GM12873 (cell line): ENCODE measurements at regions not wholly inside any gene's neighbourhood (a gene's known extent, or its start where the extent isn't known, plus 50 kb on each side); places are given as distances from the start of the nearest gene placed in this dataset.

Source experiments
- TF ChIP-seq, protein P1 (sequence below): IDR thresholded peaks from 2 replicates; pipeline ENCODE4 v1.5.1; 2012; ENCODE audit warnings: low read depth, mild to moderate bottlenecking, moderate library complexity, low read length, control low read depth; ENCODE audit not compliant: insufficient read depth; ENCODE audit errors: missing control alignments

DNA sequence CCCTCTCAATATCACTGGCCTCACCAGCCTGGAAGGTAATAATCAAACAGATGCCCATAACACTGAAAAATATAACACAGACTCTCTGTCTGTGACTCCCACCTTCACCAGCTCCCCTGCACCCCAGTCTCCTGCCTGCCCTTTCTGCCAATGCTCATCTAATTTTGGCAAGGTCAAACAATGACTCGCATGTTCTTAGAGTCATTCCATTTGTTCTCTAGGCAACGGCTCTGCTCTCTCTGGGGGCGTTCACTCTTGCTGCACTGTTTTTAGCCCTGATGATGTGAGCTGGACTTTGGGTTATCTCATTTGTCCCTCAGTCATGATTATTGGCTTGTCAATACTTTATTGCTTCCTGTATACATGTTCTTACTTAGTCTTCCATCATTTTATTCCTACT is 691.8 kb downstream of the FLRT2 start:
- TF ChIP-seq, protein P1, sequence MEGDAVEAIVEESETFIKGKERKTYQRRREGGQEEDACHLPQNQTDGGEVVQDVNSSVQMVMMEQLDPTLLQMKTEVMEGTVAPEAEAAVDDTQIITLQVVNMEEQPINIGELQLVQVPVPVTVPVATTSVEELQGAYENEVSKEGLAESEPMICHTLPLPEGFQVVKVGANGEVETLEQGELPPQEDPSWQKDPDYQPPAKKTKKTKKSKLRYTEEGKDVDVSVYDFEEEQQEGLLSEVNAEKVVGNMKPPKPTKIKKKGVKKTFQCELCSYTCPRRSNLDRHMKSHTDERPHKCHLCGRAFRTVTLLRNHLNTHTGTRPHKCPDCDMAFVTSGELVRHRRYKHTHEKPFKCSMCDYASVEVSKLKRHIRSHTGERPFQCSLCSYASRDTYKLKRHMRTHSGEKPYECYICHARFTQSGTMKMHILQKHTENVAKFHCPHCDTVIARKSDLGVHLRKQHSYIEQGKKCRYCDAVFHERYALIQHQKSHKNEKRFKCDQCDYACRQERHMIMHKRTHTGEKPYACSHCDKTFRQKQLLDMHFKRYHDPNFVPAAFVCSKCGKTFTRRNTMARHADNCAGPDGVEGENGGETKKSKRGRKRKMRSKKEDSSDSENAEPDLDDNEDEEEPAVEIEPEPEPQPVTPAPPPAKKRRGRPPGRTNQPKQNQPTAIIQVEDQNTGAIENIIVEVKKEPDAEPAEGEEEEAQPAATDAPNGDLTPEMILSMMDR = no peak

DNA sequence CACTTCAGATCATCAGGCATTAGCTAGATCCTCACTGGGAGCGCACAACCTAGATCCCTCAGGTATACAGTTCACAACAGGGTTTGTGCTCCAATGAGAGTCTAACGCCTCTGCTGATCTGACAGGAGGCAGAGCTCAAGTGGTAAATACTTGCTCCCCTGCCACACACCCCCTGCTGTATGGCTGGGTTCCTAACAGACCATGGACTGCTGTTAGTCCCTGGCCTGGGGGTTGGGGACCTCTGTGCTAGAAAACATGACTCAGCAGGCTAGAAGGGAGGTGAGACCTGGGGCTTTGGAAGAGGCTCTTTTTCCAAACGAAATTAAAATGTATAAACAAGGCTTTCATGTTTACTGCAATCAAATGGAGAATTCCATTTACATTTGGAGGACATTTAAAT is 691.1 kb downstream of the FLRT2 start:
- TF ChIP-seq, protein P1 = no peak

DNA sequence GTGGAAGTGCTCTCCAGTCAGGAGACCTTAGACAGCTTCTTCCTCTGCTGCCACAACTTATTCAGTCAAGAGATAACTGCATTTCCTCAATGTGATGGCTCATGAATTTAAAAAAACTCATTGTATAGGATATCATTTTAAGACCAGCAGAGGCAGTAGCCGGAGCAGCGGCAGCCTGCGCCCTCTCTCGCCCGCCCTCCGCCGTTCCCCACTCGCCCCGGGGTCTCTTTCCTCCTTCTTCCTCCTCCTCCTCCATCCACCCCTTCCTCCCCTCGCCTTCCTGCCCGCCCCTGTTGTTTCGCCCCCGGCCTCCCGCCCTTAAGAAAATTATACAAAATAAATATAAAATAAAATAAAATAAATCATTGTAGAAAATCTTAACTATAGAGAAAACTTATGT is 687.6 kb downstream of the FLRT2 start:
- TF ChIP-seq, protein P1 = no peak

DNA sequence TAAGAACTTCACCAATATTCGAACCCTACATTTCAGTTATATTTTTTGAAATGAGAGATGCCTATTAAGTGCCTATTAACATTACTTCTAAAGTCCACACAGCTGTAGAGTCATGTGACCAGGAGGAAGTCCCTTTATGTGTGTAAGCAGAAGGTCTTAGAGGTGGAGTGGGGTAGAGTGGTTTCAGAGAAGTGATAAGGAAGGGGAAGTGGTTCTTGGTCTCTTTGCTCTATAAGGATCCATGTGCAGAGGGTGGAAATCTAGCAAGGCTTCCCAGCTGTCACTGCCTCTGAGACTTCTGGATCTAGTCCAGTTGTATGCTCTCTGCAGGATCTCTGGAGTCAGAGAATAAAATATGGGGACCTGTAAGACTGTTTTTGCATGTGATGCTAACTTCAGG is 673.9 kb downstream of the FLRT2 start:
- TF ChIP-seq, protein P1 = no peak

DNA sequence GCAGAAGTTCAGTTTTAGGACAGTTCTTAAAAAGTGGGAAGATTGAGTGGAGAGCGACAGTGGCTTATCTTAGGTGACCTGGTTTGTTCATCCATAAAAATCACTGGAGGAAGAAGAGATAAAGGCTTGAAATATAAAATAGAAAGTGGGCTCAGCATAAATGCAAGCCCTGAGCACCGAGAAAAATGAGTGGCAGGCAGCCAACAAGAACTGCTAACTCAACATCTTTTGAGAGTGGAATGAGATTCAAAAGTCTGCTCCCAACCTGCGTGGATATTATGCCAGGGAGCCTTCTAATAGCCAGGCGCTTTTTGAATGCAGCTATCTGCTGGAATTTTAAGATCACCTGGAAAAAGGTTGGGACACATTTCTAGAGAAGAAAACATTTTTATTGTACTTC is 666.5 kb downstream of the FLRT2 start:
- TF ChIP-seq, protein P1 = no peak

DNA sequence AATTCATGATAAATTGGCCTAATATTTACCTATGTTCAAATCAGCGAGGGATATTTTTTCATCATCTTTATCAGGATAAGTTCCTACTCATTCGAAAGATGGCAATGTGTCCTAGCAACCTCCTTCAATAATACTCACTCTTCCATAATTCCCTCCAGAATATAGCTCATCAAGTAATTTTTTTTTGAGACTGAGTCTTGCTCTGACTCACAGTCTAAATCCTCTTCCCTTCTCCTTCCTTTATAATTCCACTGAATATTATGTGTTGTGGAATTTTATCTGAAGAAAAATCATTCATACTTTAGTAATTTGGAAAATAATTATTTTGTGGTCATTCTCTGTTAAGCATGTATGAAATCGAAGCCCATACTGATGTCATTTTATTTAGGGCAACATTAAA is 663.8 kb downstream of the FLRT2 start:
- TF ChIP-seq, protein P1 = no peak

DNA sequence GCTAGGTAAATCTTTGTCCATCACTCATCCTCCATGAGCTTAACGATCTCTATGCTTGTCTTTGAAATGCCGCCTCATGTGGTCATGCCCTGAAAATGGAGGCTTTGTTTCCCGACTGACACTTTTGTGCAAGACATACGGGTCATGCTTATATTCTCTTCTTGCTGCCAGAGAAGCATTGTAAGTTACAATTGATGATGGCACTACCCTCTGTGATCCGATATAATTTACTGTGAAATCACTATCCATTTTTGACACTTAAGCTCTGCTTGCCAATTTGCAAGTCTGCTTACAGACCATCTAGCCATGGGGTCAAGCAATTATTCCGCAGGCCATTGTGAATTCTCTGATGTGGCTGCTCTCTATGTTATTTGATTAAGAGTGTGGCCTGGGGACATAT is 650.0 kb downstream of the FLRT2 start:
- TF ChIP-seq, protein P1 = no peak
